A673 (cell line): ENCODE measurements at regions not wholly inside any gene's neighbourhood (a gene's known extent, or its start where the extent isn't known, plus 50 kb on each side); places are given as distances from the start of the nearest gene placed in this dataset.

Source experiments
- BruUV-seq: library from RNA; stranded (reverse); fragments of 400-500 nt; replicated peaks from 2 replicates; lab custom pipeline; 2021; lab: Mats Ljungman, UMichigan
- CTCF ChIA-PET: fragments of 300-600 bp; sonication (Branson Sonifier 250); formaldehyde crosslinking; loops from one replicate; lab custom pipeline; 2022; ENCODE audit warnings: antibody characterized with exemption; lab: Charles Lee
- POLR2A ChIA-PET: fragments of 300-600 bp; sonication (Branson Sonifier 250); formaldehyde crosslinking; loops from one replicate; lab custom pipeline; 2022; ENCODE audit warnings: antibody characterized with exemption; ENCODE audit not compliant: low non-redundant PET; lab: Charles Lee
- DNase-seq: peaks from one replicate; pipeline ENCODE4 v3.0.0-alpha.2; 2015; ENCODE audit warnings: low spot score
- H3K27ac ChIP-seq: fragments of 200-600 bp; sonication (generic); 2 replicates; pipeline ENCODE4 v1.5.1; 2016; ENCODE audit warnings: mixed run types, low read depth, mild to moderate bottlenecking, mixed read lengths, antibody characterized with exemption, low read length; ENCODE audit not compliant: poor library complexity, severe bottlenecking
- H3K27me3 ChIP-seq: fragments of 200-600 bp; sonication (generic); replicated peaks from 2 replicates; pipeline ENCODE4 v1.6.1; 2017; ENCODE audit warnings: mixed run types, low read depth, mild to moderate bottlenecking, mixed read lengths, antibody characterized with exemption, low read length; ENCODE audit not compliant: insufficient read depth, poor library complexity
- H3K36me3 ChIP-seq: fragments of 200-600 bp; sonication (generic); 2 replicates; pipeline ENCODE4 v1.6.1; 2016; ENCODE audit warnings: mixed run types, mild to moderate bottlenecking, mixed read lengths, antibody characterized with exemption, low read length; ENCODE audit not compliant: insufficient read depth, poor library complexity, severe bottlenecking
- H3K4me1 ChIP-seq: fragments of 200-600 bp; sonication (generic); 2 replicates; pipeline ENCODE4 v1.6.1; 2017; ENCODE audit warnings: mixed run types, mild to moderate bottlenecking, mixed read lengths, antibody characterized with exemption, low read length; ENCODE audit not compliant: insufficient read depth, poor library complexity, severe bottlenecking
- H3K4me3 ChIP-seq: fragments of 200-600 bp; sonication (generic); 2 replicates; pipeline ENCODE4 v1.5.1; 2016; ENCODE audit warnings: low read depth, mixed run types, mild to moderate bottlenecking, mixed read lengths, low read length; ENCODE audit not compliant: poor library complexity, severe bottlenecking
- H3K9me3 ChIP-seq: fragments of 200-600 bp; sonication (generic); 2 replicates; pipeline ENCODE4 v1.6.1; 2016; ENCODE audit warnings: mixed run types, low read depth, mild to moderate bottlenecking, mixed read lengths, antibody characterized with exemption, low read length; ENCODE audit not compliant: poor library complexity, severe bottlenecking
- EZH2 ChIP-seq: fragments of 200-600 bp; sonication (generic); IDR thresholded peaks from 2 replicates; pipeline ENCODE4 v1.6.1; 2017; ENCODE audit warnings: borderline replicate concordance, low read depth, mild to moderate bottlenecking, mixed read lengths, antibody characterized with exemption, low read length; ENCODE audit not compliant: poor library complexity, severe bottlenecking
- intact Hi-C: fragments of 100-400 bp; cut with micrococcal nuclease; formaldehyde crosslinking; loops from one replicate; pipeline ENCODE4 v1.10.0; 2022; ENCODE audit not compliant: unreplicated experiment
- TF ChIP-seq, protein P1 (sequence below): fragments of 300-800, 200-600 bp; sonication (generic); conservative IDR thresholded peaks from 2 replicates; pipeline ENCODE4 v1.5.1; 2017; ENCODE audit warnings: low read depth, mild to moderate bottlenecking, antibody characterized with exemption, low read length, moderate library complexity, mixed read lengths

GRCh38 chr11:42243385-42243784, 783.9 kb upstream of the LRRC4C start:
- intact Hi-C loops = no loop called here
- Histone ChIP-seq H3K36me3 (no peaks in the 10 kb centered on the region), H3K4me3 (no peak overlapping the region), H3K27me3 (no peaks in the 10 kb centered on the region), H3K4me1 (no peaks in the 10 kb centered on the region), H3K27ac (no peak overlapping the region), H3K9me3 (peaks cover 10% of the 10 kb centered on the region)
- POLR2A ChIA-PET = no interaction called here
- BruUV-seq = no TSS peak
- CTCF ChIA-PET = no interaction called here
- no peak for DNase-seq
- TF ChIP-seq, protein P1, sequence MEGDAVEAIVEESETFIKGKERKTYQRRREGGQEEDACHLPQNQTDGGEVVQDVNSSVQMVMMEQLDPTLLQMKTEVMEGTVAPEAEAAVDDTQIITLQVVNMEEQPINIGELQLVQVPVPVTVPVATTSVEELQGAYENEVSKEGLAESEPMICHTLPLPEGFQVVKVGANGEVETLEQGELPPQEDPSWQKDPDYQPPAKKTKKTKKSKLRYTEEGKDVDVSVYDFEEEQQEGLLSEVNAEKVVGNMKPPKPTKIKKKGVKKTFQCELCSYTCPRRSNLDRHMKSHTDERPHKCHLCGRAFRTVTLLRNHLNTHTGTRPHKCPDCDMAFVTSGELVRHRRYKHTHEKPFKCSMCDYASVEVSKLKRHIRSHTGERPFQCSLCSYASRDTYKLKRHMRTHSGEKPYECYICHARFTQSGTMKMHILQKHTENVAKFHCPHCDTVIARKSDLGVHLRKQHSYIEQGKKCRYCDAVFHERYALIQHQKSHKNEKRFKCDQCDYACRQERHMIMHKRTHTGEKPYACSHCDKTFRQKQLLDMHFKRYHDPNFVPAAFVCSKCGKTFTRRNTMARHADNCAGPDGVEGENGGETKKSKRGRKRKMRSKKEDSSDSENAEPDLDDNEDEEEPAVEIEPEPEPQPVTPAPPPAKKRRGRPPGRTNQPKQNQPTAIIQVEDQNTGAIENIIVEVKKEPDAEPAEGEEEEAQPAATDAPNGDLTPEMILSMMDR = no peak
- no peak for TF ChIP-seq EZH2

GRCh38 chr11:42244376-42244775, 784.9 kb upstream of the LRRC4C start:
- no TSS peak for BruUV-seq
- ChIA-PET CTCF (no interaction called here), POLR2A (no interaction called here)
- intact Hi-C loops = no loop called here
- TF ChIP-seq, protein P1 = no peak
- TF ChIP-seq EZH2 = no peak
- Histone ChIP-seq H3K36me3 (no peaks in the 10 kb centered on the region), H3K4me3 (no peak overlapping the region), H3K4me1 (no peaks in the 10 kb centered on the region), H3K27ac (no peak overlapping the region), H3K9me3 (peaks cover 13% of the 10 kb centered on the region), H3K27me3 (no peaks in the 10 kb centered on the region)
- DNase-seq = no peak

DNA sequence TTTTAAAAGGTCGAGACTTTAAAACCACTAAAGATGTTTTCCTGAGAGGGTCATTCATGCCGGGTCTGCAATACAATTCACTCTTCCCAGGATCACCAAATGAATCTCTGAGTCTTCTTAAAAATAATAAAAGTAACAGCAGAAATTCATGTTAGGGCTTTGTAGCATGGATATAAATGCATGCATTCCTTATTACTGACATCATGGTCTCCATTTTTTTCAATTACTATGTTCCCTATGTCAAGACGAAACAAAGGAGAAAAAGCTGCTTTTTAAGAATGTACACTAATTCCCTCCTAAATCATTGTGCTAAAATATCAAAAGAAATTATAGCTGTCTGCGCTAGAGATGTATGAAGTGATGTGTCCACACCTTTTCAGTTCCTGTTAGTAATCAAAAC, 789.9 kb upstream of the LRRC4C start:
- DNase-seq = no peak
- H3K27me3 ChIP-seq = no peaks in the 10 kb centered on the region
- intact Hi-C loops = no loop called here
- peaks cover 25% of the 10 kb centered on the region for H3K9me3 ChIP-seq
- no peak overlapping the region for H3K27ac ChIP-seq
- BruUV-seq = no TSS peak
- CTCF ChIA-PET = no interaction called here
- no peak for TF ChIP-seq EZH2
- TF ChIP-seq, protein P1 = no peak
- no peak overlapping the region for H3K4me3 ChIP-seq
- POLR2A ChIA-PET = no interaction called here
- no peaks in the 10 kb centered on the region for H3K4me1 ChIP-seq
- no peaks in the 10 kb centered on the region for H3K36me3 ChIP-seq
